OCI-LY7 (cell line): ENCODE measurements at regions not wholly inside any gene's neighbourhood (a gene's known extent, or its start where the extent isn't known, plus 50 kb on each side); places are given as distances from the start of the nearest gene placed in this dataset.

ENCODE experiments used
- CTCF ChIP-seq: fragments of 200-600 bp; sonication (generic); conservative IDR thresholded peaks from 2 replicates; pipeline ENCODE4 v1.5.1; 2014; ENCODE audit warnings: mild to moderate bottlenecking, antibody characterized with exemption, low read length, moderate library complexity, mixed read lengths
- EZH2phosphoT487 ChIP-seq: fragments of 200-600 bp; sonication (generic); IDR thresholded peaks from 2 replicates; pipeline ENCODE4 v1.6.1; 2018; ENCODE audit warnings: low read depth, borderline replicate concordance, mild to moderate bottlenecking, mixed run types, antibody characterized with exemption, low read length, moderate library complexity, mixed read lengths

- TF ChIP-seq CTCF = no peak
- no peak for TF ChIP-seq EZH2phosphoT487
These were observed 105.6 kb upstream of the ARID2 start for GRCh38 chr12:45623940-45624339.
